GM21447 (cell line): ENCODE measurements at regions not wholly inside any gene's neighbourhood (a gene's known extent, or its start where the extent isn't known, plus 50 kb on each side); places are given as distances from the start of the nearest gene placed in this dataset.

ENCODE experiments used
- ATAC-seq: cut with Tn5 transposase; IDR thresholded peaks from one replicate; pipeline ENCODE4 v1.9.1; 2021; ENCODE audit not compliant: unreplicated experiment

DNA sequence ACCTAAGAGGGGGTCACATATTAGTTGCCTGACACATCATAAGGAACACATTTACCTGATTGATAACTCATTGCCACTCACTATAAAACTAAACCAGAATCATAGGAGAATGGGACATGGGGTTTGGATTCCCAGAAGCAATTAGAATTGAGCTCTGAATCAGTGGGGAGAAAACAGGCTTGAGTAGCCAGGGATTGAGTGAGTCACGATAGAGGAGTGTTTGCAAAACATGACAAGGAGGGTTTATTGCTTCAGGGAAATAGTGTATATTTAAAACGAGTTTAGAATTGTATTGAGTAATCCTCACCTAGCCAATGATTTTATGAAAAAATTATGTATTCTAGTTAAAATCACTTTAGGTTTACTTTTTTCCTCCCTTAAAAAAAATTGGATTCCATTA, 101.1 kb upstream of the THRB start:
- ATAC-seq: no peak

DNA sequence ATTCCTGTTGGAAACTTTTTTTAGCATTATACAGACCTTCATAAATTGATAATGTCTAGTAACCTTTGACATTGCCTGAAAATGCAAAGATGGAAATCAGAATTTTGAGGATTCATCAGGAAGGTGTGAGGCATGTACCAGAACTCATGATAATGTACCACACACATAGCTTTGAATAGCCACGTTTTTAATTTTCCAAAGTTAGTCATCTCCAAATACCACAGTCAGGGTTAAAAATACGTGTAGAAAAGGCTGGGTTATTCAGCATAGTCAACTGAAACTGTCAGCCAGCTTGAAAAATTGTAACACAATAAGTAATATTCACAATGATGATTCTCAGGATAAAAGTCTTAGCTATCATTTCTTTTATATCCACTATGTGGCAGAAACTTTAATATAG, 102.0 kb upstream of the THRB start:
- ATAC-seq: no peak

DNA sequence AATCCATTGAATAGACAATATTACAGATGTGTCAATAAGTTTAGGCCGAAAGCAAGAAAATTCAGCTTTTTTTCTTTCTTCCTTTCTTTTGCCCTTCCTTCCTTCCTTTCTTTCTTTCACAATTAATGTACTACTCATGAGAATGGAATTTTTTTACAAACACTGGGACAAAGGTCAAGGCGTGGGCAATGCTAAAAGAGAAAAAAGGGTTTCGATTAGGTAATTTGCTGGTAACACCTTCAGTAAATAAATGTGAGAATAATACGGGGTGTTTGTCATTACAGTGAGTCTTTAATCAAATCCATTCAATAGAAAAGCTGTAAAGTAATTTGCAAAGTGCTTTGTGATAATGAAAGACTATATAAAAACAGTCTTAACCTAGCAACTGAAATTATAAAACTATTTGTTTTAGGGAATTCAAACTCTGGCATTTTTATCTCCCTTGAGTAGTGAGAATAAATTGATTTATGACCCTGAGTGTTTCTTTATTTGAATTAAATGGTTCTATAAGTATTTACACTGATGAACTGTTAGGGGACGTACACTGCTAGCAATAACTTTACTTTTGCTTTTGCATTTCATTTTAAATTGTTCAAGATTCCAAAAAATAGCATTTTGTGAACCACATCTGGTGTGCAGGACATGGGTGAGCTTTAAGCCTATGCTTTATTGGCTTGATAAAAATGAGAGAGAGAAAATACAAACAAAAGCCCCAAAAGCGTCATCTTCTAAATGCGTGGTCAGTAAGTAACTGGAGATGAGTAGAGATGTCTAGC, 104.2 kb upstream of the THRB start:
- ATAC-seq: no peak

DNA sequence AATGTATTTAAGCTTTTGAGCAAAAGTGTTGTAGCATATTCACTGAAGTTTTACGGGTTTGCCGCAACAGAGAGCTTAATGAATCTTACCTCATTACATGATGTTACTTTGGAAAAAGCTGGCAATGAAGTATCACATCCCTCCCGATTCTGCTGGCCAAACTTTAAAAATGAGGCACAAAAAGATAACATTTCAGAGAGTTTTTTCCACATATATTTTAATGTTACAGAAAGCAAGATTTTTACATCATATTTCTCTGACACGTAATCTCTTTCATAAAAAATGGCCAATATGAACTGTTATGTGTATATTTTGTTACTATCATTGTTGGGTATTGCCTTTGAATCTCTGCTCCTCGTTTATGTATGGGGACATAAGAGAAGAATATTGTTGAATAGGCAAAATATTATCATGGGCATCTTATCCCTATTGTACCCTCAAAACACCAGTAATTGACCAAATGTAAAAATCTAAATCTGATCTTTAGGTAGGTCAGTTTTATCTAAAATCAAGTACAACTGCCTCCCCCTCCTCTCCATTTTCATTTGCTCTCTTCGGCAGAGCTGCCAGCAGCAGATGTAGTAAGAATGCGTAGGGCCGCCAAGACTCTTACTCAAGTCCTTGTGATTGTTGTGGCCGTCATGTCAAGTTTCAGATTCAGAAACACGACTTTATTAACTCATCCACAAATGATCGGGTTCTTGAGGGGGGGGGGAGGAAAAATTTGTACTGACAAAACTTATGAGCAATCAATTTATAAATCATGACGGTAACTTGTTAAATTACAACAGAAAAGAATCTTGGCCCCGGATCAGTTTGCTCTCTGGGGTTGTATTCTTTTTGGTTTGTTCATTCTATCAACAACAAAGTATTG, 106.7 kb upstream of the THRB start:
- ATAC-seq: no peak

DNA sequence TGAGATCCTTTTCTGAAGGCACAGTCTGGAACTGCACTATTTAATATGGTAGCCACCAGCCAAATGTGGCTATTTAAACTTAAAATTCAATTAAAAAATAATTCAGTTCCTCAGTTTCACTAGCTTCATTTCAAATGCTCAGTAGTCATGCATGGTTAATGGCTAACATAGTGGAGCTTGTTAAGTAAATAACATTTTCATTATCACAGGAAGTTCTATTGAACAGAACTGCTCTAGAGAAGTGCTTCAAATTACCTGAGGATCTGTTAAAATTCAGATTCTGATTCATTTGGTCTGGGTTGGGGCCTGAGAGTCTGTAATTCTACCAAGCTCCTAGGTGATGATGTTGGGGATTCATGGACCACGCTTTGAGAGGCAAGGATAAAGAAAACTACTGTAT, 109.6 kb upstream of the THRB start:
- ATAC-seq: no peak

DNA sequence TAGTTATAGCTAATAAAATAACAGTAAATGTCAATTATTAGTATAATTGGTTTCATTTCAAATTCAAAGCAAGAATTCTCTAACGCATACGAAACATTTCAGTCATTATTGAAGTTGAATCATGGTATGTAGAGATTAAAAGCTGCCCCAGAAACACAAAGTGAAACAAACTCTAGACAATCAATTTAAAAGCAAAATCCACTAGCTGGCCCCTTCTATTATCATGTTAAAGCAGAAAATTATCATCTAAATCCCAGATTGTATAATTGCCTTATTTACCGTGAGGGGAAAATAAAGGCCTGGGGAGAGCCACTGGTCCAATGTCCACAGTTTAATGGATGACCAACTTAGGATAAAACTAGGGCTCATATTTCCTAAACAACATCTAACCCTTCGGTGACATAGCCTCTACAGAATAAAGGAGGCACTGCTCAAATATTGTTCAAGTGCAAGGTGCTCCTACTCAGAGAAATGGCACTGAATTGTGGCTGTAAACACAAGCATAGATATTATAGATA, 110.9 kb upstream of the THRB start:
- no peak for ATAC-seq

DNA sequence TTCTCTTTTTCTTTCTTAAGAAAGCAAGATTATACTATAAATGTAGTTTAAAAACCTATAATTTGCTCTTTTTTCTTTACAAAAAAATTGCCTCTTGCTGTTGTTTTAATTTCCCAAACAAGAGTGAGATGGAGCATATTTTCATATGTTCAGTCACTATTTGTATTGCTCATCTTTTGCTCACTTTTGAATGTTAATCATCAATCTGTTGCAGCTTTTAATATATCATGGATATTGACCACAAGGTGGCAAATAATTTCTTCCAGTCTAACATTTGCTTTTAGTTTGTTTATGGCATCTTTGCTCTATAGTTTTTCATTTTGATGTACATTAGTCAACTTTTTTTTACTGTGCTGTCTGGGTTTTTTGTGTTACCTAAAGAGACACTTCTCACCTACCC, 112.6 kb upstream of the THRB start:
- ATAC-seq: no peak

DNA sequence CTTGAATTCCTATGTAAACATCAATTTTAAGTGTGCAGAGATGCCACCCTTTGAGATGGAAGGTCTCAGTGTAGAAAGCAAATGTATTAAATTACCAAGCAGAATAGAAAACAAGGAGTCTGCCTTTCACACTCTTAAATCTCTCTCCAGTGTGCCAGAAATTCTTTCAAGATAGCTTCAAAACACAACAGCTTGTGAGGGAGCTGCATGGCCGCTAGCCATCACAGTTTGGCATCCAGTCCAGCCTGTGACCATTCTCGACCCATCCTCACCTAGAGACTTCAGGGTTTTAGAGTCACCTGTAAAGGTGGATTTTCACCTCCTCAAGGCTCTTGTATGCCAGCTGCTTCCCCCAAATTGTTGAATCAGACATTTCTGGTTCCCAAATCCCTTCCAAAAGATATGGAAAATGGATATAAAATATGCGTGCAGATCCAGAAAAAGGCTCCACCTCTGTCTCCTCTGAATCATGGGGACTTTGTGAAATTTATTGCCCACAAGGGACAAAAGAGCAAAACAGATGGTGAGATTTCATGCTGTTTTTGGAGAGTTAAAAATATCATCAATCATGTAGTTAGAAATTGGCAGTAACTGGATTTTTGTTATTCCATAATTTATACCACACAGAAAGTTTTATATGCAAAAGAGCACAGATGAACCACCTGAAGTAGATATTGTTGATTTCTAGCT, 114.2 kb upstream of the THRB start:
- ATAC-seq: no peak

DNA sequence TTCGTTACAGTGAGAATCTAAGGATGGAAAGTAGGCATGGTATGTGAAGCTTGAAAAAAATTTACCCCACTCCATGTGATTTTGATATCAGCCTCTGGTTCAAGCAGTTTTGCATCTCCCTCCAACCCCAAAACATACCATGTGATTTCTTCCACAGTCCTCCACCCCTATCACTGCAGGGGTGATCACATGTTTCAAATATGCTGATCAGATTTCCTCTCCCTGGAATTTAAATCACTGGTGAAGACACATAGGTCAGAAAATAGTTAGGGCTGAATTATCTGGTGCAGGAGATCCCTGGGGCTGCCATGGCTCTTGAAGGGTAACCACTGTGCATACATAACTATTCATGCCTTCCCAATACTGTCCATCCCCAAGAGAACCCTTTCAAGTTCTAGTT, 119.7 kb upstream of the THRB start:
- ATAC-seq: no peak

DNA sequence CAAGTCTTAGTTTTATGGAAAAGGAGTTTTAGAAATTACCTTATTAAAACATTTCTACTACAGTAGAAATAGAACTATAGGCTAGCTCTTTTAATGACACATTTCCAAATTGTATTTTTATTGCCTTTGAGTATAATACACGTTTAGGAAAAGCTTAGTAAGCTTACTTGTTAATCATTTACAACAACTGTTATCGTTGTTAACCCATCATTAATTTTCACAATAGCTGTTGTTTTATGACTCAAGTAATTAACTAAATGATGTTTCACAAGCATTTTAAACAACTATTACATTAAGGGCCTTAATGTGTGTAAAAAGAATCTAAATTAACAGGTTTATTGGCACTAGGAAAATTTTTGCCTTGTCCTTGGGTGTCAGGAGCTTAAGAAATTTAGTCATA, 120.5 kb upstream of the THRB start:
- no peak for ATAC-seq

DNA sequence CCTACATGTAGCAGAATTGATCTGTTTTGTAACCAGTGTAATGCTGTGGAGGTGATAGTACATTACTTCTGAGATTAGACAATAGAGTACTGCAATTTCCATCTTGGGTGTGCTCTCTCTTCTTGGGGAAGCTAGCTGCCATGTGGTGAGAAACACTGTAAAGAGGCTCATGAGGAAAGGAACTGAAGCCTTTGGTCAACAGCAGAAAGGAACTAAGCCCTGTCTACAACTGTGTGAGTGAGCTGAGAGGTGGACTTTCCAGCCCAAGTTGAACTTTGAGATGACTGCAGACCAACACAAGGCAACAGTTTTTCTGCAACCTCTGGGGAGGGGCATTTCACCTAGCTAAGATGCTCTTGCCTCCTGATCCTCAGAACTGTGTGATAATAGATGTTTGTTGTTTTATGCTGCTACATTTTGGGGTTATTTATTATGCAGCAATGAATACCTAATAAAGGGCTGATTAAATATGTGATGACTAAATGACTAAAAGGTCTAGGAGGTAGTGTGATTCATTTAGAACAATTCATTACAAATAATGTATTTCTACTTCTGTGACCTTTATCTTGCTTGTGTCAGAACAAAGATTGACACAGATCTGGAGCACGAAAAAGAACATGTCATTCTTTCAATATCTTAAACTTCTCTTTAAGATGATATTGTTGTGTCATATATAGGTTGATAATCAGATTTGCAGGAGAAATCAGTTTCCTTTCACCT, 121.6 kb upstream of the THRB start:
- ATAC-seq: no peak

DNA sequence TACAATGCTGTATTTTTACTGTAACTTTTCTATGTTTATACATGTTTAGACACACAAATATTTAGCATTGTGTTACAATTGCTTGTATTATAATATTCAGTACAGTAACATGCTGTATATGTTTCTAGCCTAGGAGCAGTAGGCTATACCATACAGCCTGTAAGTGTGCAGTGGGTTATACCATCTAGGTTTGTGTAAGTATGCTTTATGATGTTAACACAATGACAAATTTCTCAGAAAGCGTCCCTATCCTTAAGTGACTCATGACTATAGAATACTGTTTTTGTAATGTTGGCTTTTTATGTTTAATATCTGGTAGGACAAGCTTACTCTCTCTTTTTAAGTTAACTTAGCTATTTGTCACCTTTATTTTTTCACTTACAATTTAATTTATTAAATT, 127.5 kb upstream of the THRB start:
- ATAC-seq: no peak

DNA sequence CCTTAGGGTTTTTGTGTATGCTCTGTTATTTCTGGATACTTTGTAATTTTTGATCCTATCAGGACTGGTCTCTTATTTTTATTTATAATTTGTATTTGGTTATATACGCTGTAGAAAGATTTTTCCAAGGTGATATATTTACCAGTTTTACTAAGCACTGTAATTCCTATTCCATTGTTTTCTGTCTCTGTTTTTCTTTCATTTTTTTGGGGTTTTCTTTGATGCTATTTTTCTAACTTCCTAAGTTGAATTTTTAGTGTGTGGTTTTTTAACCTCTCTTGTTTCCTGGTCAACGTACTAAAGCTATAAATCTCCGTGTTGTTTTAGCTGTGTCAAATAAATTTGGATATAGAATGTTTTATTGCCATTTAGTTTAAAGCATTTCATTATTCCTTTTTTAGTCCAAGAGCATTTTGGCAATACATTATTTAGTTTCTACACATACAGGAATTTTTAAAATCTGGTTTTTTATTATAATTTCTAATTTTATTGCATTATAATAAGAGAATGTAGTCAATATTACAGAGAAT, 128.1 kb upstream of the THRB start:
- ATAC-seq: no peak

DNA sequence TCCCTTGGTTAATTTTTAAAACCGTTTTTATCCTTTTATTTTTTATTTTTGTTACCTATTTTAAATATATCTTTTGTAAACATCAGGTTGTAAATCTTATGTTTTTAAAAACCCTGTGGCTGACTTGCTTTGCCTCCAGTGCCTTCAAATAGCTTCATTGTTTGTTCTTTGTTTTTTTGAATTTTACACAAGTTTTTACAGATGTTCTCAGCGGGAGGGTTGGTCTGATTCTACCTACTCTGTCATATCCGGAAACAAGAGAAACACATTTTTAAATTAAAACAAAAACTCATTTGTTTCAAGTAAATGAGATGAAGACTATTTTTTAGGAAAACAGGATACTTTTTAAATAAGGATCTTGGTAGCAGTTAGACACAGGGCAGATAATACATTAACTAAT, 129.0 kb upstream of the THRB start:
- ATAC-seq: no peak

DNA sequence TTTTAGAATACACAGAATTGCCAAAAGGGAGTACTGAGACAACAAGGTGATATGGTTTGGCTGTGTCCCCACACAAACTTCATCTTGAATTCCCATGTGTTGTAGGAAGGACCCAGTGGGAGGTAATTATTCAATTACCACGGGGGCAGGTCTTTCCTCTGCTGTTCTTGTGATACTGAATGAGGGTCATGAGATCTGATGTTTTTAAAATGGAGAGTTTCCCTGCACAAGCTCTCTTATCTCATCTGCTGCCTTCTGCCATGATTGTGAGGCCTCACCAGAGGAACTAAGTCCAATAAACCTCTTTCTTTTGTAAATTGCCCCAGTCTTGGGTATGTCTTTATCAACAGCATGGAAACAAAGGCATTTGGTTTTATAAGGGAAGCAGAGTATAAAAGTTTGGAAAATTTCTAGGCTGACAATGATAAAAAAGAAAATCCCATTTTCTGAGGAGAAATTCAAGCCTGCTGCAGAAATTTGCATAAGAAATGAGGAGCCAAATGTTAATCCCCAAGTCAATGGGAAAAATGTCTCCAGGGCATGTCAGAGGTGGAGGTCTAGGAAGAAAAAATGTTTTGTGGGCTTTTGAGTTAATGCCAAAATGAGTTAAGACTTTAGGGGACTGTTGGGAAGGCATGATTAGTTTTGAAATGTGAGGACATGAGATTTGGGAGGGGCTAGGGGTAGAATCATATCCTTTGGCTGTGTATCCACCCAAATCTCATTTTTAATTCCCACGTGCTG, 130.5 kb upstream of the THRB start:
- no peak for ATAC-seq

DNA sequence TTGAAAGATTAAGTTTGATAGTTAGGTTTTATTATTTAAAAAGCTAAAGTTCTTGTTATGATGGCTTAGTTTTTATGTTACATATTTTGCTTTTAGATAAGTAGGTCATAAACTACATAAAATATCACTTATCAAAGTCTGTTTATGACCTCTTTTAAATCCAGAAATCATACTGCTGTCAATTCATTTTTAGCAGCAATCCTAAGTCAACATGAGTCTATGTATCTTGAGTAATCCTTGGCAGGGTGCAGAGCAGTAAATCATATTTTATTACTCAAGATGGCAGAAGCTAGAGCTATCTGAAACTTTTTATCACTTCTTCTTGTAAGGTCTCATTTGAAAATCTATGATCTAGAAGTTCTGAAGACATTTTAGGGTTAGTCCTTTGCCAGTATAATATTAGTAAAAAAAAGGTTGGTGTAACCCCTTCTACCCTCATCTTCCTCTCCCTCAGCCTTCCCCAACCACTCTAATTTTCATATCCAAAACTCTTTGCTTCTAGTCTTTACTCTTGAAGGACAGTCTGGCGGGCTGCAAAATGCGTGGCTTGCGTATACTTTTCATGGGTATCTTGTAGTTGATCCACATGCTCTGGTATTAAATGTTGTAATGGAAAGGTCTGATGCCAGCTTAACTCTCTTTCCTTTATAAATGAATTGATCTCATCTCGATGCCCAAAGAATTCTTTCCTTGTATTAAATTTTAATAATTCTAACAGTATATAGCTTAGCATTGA, 134.0 kb upstream of the THRB start:
- ATAC-seq: no peak

DNA sequence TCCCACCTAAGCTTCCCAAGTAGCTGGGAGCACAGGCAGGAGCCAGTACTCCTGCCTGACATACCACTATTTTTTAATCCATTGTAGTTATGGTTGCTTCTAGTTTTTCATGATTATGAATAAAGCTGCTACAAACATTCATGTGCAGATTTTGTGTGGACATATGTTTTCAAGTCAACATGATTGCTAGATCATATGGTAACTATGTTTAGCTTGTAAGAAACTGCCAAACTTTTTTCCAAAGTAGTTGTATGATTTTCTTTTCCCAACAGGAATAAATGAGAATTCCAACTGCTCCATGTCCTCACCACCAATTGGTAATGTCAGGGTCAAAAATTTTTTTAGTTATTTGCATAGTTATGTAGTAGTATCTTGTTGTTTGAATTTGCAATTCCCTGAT, 136.8 kb upstream of the THRB start:
- no peak for ATAC-seq

DNA sequence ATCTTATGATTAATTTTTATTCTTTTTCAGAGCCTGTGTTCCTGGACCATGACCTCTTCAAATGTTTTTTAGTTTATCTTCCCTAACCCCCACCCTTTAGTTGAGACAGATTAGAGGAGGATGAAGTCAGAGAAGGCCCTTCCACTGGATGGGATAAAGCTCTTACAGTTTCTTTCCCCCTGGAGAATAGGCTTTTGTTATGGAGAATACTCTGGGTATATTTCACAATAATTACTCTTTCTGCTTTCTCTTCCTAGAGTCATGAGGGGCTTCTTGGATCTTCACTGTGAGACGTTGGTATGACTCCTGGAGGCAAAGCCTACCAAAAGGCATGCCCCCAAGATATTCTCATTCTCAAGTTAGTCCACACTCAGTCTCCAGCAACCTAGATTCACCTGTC, 144.4 kb upstream of the THRB start:
- no peak for ATAC-seq
